Posterior vena cava (tissue), 2 donors: ENCODE measurements at regions not wholly inside any gene's neighbourhood (a gene's known extent, or its start where the extent isn't known, plus 50 kb on each side); places are given as distances from the start of the nearest gene placed in this dataset.

Experiments
- DNase-seq: peaks from one replicate; pipeline ENCODE4 v3.0.0-alpha.2; 2020; ENCODE audit warnings: low spot score
- intact Hi-C, 2 donors: fragments of 100-400 bp; cut with DNase I; formaldehyde crosslinking; loops; one replicate each; pipeline versions ENCODE4 v1.14.1 to v1.14.2; 2022 to 2023
- donor health status: DM: yes; HTN: yes; CAD: no.
- donor health status: DM: yes; HTN: yes; CAD: no.

GRCh38 chr5:74140409-74140808 is 500.1 kb downstream of the ENC1 start:
- no peak for DNase-seq
- intact Hi-C loops, result no loop called here

GRCh38 chr5:74139589-74139988 is 500.9 kb downstream of the ENC1 start:
- intact Hi-C loops, result no loop called here
- no peak for DNase-seq

- DNase-seq, result no peak
These were observed 501.8 kb downstream of the ENC1 start for GRCh38 chr5:74138721-74139120.

GRCh38 chr5:74136276-74136825 is 504.2 kb downstream of the ENC1 start:
- DNase-seq, result no peak
- intact Hi-C loops, result no loop called here

More at GRCh38 chr5:74138721-74139120, 501.8 kb downstream of the ENC1 start:
- intact Hi-C loops, result no loop called here

- DNase-seq, result no peak
- intact Hi-C loops, result no loop called here
These were observed 505.5 kb downstream of the ENC1 start for GRCh38 chr5:74135033-74135432.

- intact Hi-C loops, result no loop called here
- DNase-seq, result no peak
These were observed 506.5 kb downstream of the ARHGEF28 start for GRCh38 chr5:74132485-74132884.

- DNase-seq, result no peak
- intact Hi-C loops, result no loop called here
These were observed 505.3 kb downstream of the ARHGEF28 start for GRCh38 chr5:74131250-74131649.

GRCh38 chr5:74130155-74130897 is 504.3 kb downstream of the ARHGEF28 start:
- DNase-seq, result no peak
- intact Hi-C loops, result no loop called here

GRCh38 chr5:74127381-74128320 is 501.7 kb downstream of the ARHGEF28 start:
- intact Hi-C loops, result no loop called here
- DNase-seq, result no peak

- DNase-seq, result no peak
- intact Hi-C loops, result no loop called here
These were observed 500.3 kb downstream of the ARHGEF28 start for GRCh38 chr5:74126294-74126693.

- DNase-seq, result no peak
- intact Hi-C loops, result loop anchor here in 1 of 2 donors (5.0 kb wide), 1 partner anchor 832 kb away; no protein-coding TSS in a partner anchor
These were observed 498.8 kb downstream of the ARHGEF28 start for GRCh38 chr5:74124826-74125225.

- intact Hi-C loops, result loop anchor here in 1 of 2 donors (5.0 kb wide), 1 partner anchor 833 kb away; no protein-coding TSS in a partner anchor
- DNase-seq, result no peak
These were observed 497.9 kb downstream of the ARHGEF28 start for GRCh38 chr5:74123929-74124328.

GRCh38 chr5:74122979-74123590 is 497.1 kb downstream of the ARHGEF28 start:
- intact Hi-C loops, result loop anchor here in 1 of 2 donors (5.0 kb wide), 1 partner anchor 834 kb away; no protein-coding TSS in a partner anchor
- no peak for DNase-seq

GRCh38 chr5:74122175-74122574 is 496.2 kb downstream of the ARHGEF28 start:
- intact Hi-C loops, result loop anchor here in 1 of 2 donors (5.0 kb wide), 1 partner anchor 835 kb away; no protein-coding TSS in a partner anchor
- no peak for DNase-seq

GRCh38 chr5:74120585-74120984 is 494.6 kb downstream of the ARHGEF28 start:
- no peak for DNase-seq
- intact Hi-C loops, result loop anchor here in 1 of 2 donors (5.0 kb wide), 1 partner anchor 837 kb away; no protein-coding TSS in a partner anchor

GRCh38 chr5:74118071-74118470 is 492.1 kb downstream of the ARHGEF28 start:
- no peak for DNase-seq
- intact Hi-C loops, result no loop called here

- intact Hi-C loops, result no loop called here
- no peak for DNase-seq
These were observed 491.0 kb downstream of the ARHGEF28 start for GRCh38 chr5:74116984-74117383.

GRCh38 chr5:74116266-74116665 is 490.3 kb downstream of the ARHGEF28 start:
- DNase-seq, result no peak

GRCh38 chr5:74113927-74114326 is 487.9 kb downstream of the ARHGEF28 start:
- DNase-seq, result no peak
- intact Hi-C loops, result no loop called here

More at GRCh38 chr5:74116266-74116665, 490.3 kb downstream of the ARHGEF28 start:
- intact Hi-C loops, result no loop called here
